MM.1S (cell line): ENCODE measurements at regions not wholly inside any gene's neighbourhood (a gene's known extent, or its start where the extent isn't known, plus 50 kb on each side); places are given as distances from the start of the nearest gene placed in this dataset.

Experiments
- DNase-seq: peaks from one replicate; pipeline ENCODE4 v3.0.0-alpha.2; 2015
- H2AFZ ChIP-seq: fragments of 300-600 bp; sonication (generic); 2 replicates; pipeline ENCODE4 v1.6.0; 2016; ENCODE audit warnings: antibody characterized with exemption, low read length
- H3F3A ChIP-seq: fragments of 300-600 bp; sonication (generic); 2 replicates; pipeline ENCODE4 v1.6.1; 2016; ENCODE audit warnings: mild to moderate bottlenecking, antibody characterized with exemption, low read length, moderate library complexity, mixed read lengths; ENCODE audit not compliant: insufficient read depth
- H3K27ac ChIP-seq: fragments of 300-600 bp; sonication (generic); 2 replicates; pipeline ENCODE4 v1.5.1; 2016; ENCODE audit warnings: mild to moderate bottlenecking, low read length
- H3K27me3 ChIP-seq: fragments of 300-600 bp; sonication (generic); replicated peaks from 2 replicates; pipeline ENCODE4 v1.6.0; 2016; ENCODE audit warnings: low read length; ENCODE audit not compliant: insufficient read depth
- H3K36me3 ChIP-seq: fragments of 300-600 bp; sonication (generic); replicated peaks from 2 replicates; pipeline ENCODE4 v1.6.1; 2016; ENCODE audit warnings: mild to moderate bottlenecking, low read length, mixed read lengths; ENCODE audit not compliant: insufficient read depth
- H3K4me1 ChIP-seq: fragments of 300-600 bp; sonication (generic); 2 replicates; pipeline ENCODE4 v1.6.1; 2016; ENCODE audit warnings: low read length, mixed read lengths
- H3K4me2 ChIP-seq: fragments of 300-600 bp; sonication (generic); 2 replicates; pipeline ENCODE4 v1.6.0; 2016; ENCODE audit warnings: low read depth, low read length
- H3K4me3 ChIP-seq: fragments of 300-600 bp; sonication (generic); 2 replicates; pipeline ENCODE4 v1.5.1; 2016; ENCODE audit warnings: low read length, mixed read lengths
- H3K79me2 ChIP-seq: fragments of 300-600 bp; sonication (generic); 2 replicates; pipeline ENCODE4 v1.6.1; 2016; ENCODE audit warnings: mixed run types, low read length, mixed read lengths
- H3K9ac ChIP-seq: fragments of 300-600 bp; sonication (generic); 2 replicates; pipeline ENCODE4 v1.6.1; 2016; ENCODE audit warnings: low read length, mixed read lengths
- H3K9me2 ChIP-seq: fragments of 300-600 bp; sonication (generic); replicated peaks from 2 replicates; pipeline ENCODE4 v1.6.1; 2016; ENCODE audit warnings: mild to moderate bottlenecking, low read length, mixed read lengths; ENCODE audit not compliant: insufficient read depth
- H3K9me3 ChIP-seq: fragments of 300-600 bp; sonication (generic); replicated peaks from 2 replicates; pipeline ENCODE4 v1.6.1; 2016; ENCODE audit warnings: mild to moderate bottlenecking, low read length, mixed read lengths; ENCODE audit not compliant: insufficient read depth
- H4K20me1 ChIP-seq: fragments of 300-600 bp; sonication (generic); 2 replicates; pipeline ENCODE4 v1.6.1; 2016; ENCODE audit warnings: mild to moderate bottlenecking, low read length, moderate library complexity, mixed read lengths; ENCODE audit not compliant: insufficient read depth
- CTCF ChIP-seq: fragments of 300-600 bp; sonication (generic); IDR thresholded peaks from 2 replicates; pipeline ENCODE4 v1.5.1; 2016; ENCODE audit warnings: antibody characterized with exemption, low read length, mixed read lengths
- EZH2 ChIP-seq: fragments of 300-600 bp; sonication (generic); optimal IDR thresholded peaks from 2 replicates; pipeline ENCODE3; 2017; ENCODE audit warnings: low read depth, mild to moderate bottlenecking, antibody characterized with exemption, low read length, mixed read lengths
- EZH2phosphoT487 ChIP-seq: fragments of 300-600 bp; sonication (generic); IDR thresholded peaks from 2 replicates; pipeline ENCODE4 v1.6.1; 2018; ENCODE audit warnings: antibody characterized with exemption, low read length

- TF ChIP-seq EZH2phosphoT487 (no peak), EZH2 (no peak), CTCF (no peak)
- no peaks in the 10 kb centered on the region for H3K9me3 ChIP-seq
- H3K79me2 ChIP-seq = no peaks in the 10 kb centered on the region
- no peak overlapping the region for H3K9ac ChIP-seq
- no peaks in the 10 kb centered on the region for H3K27me3 ChIP-seq
- no peaks in the 10 kb centered on the region for H3K4me1 ChIP-seq
- H4K20me1 ChIP-seq = no peaks in the 10 kb centered on the region
- H3K4me3 ChIP-seq = no peak overlapping the region
- no peak overlapping the region for H3K4me2 ChIP-seq
- no peaks in the 10 kb centered on the region for H3K9me2 ChIP-seq
- no peak overlapping the region for H2AFZ ChIP-seq
- H3K36me3 ChIP-seq = no peaks in the 10 kb centered on the region
- H3F3A ChIP-seq = no peaks in the 10 kb centered on the region
- H3K27ac ChIP-seq = no peak overlapping the region
- no peak for DNase-seq
Measured at GRCh38 chr17:53900951-53901350, 78.2 kb downstream of the KIF2B start.

- Histone ChIP-seq H3K4me2 (no peak overlapping the region), H3K4me3 (no peak overlapping the region), H2AFZ (no peak overlapping the region), H3K4me1 (no peaks in the 10 kb centered on the region), H3K79me2 (no peaks in the 10 kb centered on the region), H3K9me2 (no peaks in the 10 kb centered on the region), H3K27me3 (no peaks in the 10 kb centered on the region), H4K20me1 (no peaks in the 10 kb centered on the region), H3K27ac (no peak overlapping the region), H3K9me3 (no peaks in the 10 kb centered on the region), H3F3A (no peaks in the 10 kb centered on the region), H3K36me3 (no peaks in the 10 kb centered on the region), H3K9ac (no peak overlapping the region)
- no peak for TF ChIP-seq CTCF
- no peak for TF ChIP-seq EZH2
- TF ChIP-seq EZH2phosphoT487 = no peak
- DNase-seq = no peak
Measured at GRCh38 chr17:53907435-53907834, 84.7 kb downstream of the KIF2B start.

GRCh38 chr17:53909802-53910201 lies 87.1 kb downstream of the KIF2B start:
- H3K9ac ChIP-seq = no peak overlapping the region
- H2AFZ ChIP-seq = no peak overlapping the region
- H3K27ac ChIP-seq = no peak overlapping the region
- no peak overlapping the region for H3K4me2 ChIP-seq
- no peak for TF ChIP-seq EZH2phosphoT487
- no peak for TF ChIP-seq EZH2
- TF ChIP-seq CTCF = no peak
- H3K36me3 ChIP-seq = no peaks in the 10 kb centered on the region
- H3K79me2 ChIP-seq = no peaks in the 10 kb centered on the region
- H4K20me1 ChIP-seq = no peaks in the 10 kb centered on the region
- no peak overlapping the region for H3K4me3 ChIP-seq
- no peaks in the 10 kb centered on the region for H3K9me3 ChIP-seq
- no peaks in the 10 kb centered on the region for H3F3A ChIP-seq
- no peaks in the 10 kb centered on the region for H3K27me3 ChIP-seq
- H3K4me1 ChIP-seq = no peaks in the 10 kb centered on the region
- DNase-seq = no peak
- no peaks in the 10 kb centered on the region for H3K9me2 ChIP-seq
